ENCODE measurements at regions not wholly inside any gene's neighbourhood (a gene's known extent, or its start where the extent isn't known, plus 50 kb on each side); places are given as distances from the start of the nearest gene placed in this dataset.

GRCh38 chr5:54616518-54617220, 99.1 kb downstream of the SNX18 start:
- TF ChIP-seq, protein P1, sequence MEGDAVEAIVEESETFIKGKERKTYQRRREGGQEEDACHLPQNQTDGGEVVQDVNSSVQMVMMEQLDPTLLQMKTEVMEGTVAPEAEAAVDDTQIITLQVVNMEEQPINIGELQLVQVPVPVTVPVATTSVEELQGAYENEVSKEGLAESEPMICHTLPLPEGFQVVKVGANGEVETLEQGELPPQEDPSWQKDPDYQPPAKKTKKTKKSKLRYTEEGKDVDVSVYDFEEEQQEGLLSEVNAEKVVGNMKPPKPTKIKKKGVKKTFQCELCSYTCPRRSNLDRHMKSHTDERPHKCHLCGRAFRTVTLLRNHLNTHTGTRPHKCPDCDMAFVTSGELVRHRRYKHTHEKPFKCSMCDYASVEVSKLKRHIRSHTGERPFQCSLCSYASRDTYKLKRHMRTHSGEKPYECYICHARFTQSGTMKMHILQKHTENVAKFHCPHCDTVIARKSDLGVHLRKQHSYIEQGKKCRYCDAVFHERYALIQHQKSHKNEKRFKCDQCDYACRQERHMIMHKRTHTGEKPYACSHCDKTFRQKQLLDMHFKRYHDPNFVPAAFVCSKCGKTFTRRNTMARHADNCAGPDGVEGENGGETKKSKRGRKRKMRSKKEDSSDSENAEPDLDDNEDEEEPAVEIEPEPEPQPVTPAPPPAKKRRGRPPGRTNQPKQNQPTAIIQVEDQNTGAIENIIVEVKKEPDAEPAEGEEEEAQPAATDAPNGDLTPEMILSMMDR (conservative IDR thresholded peaks at IDR 0.05; ENCODE audit: low read depth, low read length), result no peak
- TF ChIP-seq EZH2phosphoT487 (IDR thresholded peaks at IDR 0.05; ENCODE audit: borderline replicate concordance, low read length), result no peak
